ENCODE measurements at regions not wholly inside any gene's neighbourhood (a gene's known extent, or its start where the extent isn't known, plus 50 kb on each side); places are given as distances from the start of the nearest gene placed in this dataset.

DNA sequence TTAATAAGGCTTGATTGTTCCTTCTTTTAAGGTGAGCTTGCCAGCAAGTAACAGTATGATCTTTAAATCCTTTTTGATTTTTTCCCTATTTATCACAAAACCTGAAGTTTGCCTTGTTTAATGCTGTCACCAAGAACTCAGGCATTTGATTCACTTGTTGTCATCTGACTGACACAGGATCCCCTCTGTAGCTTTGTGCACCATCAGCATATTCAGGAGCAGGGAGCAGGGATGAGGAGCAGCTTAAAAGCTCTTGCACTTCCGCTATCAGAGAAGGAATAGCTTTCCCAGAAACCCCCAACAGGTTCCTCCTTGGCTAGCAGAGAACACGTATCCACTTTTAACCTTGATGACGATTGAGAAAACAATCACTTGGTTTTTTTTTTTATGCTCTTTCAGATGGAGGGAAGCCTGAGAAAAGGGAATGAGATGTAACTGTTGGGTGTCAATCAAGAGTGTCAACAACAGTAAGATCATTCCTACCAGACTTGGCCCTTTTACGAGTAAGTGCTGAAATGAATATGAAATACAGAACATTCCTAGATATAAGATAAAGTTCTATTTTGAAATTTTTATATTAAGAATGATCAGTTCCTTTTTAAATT lies 433.1 kb upstream of the CDH18 start:
- no peak for TF ChIP-seq POLR2A (IDR thresholded peaks at IDR 0.05)
- TF ChIP-seq, protein P1, sequence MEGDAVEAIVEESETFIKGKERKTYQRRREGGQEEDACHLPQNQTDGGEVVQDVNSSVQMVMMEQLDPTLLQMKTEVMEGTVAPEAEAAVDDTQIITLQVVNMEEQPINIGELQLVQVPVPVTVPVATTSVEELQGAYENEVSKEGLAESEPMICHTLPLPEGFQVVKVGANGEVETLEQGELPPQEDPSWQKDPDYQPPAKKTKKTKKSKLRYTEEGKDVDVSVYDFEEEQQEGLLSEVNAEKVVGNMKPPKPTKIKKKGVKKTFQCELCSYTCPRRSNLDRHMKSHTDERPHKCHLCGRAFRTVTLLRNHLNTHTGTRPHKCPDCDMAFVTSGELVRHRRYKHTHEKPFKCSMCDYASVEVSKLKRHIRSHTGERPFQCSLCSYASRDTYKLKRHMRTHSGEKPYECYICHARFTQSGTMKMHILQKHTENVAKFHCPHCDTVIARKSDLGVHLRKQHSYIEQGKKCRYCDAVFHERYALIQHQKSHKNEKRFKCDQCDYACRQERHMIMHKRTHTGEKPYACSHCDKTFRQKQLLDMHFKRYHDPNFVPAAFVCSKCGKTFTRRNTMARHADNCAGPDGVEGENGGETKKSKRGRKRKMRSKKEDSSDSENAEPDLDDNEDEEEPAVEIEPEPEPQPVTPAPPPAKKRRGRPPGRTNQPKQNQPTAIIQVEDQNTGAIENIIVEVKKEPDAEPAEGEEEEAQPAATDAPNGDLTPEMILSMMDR (IDR thresholded peaks at IDR 0.05): no peak
- no peak for TF ChIP-seq POLR2AphosphoS5 (IDR thresholded peaks at IDR 0.05)

All from stomach (tissue), 4 donors.